HL-60 (cell line): ENCODE measurements at regions not wholly inside any gene's neighbourhood (a gene's known extent, or its start where the extent isn't known, plus 50 kb on each side); places are given as distances from the start of the nearest gene placed in this dataset.
"Not testable (repeated sequence)": the region's sequence is repeated elsewhere in the genome, so short reads cannot be mapped to it uniquely, and the experiment has no call there.

Experiments
- DNase-seq, 2 experiments: peaks; one replicate each; pipeline ENCODE4 v3.0.0-alpha.2; 2010 to 2020; ENCODE audit warnings: low read depth in 1 of 2, low spot score in 1 of 2
- H3K27ac ChIP-seq: fragments of 250-450 bp; sonication (Bioruptor Pico); replicated peaks from 2 replicates; pipeline ENCODE4 v1.5.1; 2020; ENCODE audit warnings: mild to moderate bottlenecking, moderate library complexity
- H3K27me3 ChIP-seq: fragments of 250-450 bp; sonication (Bioruptor Pico); 2 replicates; pipeline ENCODE4 v1.5.1; 2021; ENCODE audit warnings: mild to moderate bottlenecking, moderate library complexity; ENCODE audit not compliant: insufficient read depth, poor library complexity, severe bottlenecking
- H3K4me3 ChIP-seq: replicated peaks from 2 replicates; pipeline ENCODE4 v1.5.1; 2011; ENCODE audit warnings: mild to moderate bottlenecking, control low read depth, low read length; ENCODE audit not compliant: insufficient read depth
- GABPA ChIP-seq: IDR thresholded peaks from 2 replicates; pipeline ENCODE4 v1.6.1; 2012; ENCODE audit warnings: low read depth
- POLR2AphosphoS5 ChIP-seq: IDR thresholded peaks from 2 replicates; pipeline ENCODE4 v1.6.1; 2012; ENCODE audit warnings: low read depth
- SPI1 ChIP-seq: IDR thresholded peaks from 2 replicates; pipeline ENCODE4 v1.6.1; 2012; ENCODE audit warnings: low read depth, mild to moderate bottlenecking, borderline replicate concordance
- TF ChIP-seq, protein P1 (sequence below): IDR thresholded peaks from one replicate; pipeline ENCODE4 v1.5.1; 2011; ENCODE audit warnings: low read length, control low read depth, inconsistent platforms; ENCODE audit not compliant: insufficient read depth
- TF ChIP-seq, protein P2 (sequence below): IDR thresholded peaks from 2 replicates; pipeline ENCODE4 v1.6.1; 2012; ENCODE audit warnings: low read depth; ENCODE audit not compliant: insufficient replicate concordance

DNA sequence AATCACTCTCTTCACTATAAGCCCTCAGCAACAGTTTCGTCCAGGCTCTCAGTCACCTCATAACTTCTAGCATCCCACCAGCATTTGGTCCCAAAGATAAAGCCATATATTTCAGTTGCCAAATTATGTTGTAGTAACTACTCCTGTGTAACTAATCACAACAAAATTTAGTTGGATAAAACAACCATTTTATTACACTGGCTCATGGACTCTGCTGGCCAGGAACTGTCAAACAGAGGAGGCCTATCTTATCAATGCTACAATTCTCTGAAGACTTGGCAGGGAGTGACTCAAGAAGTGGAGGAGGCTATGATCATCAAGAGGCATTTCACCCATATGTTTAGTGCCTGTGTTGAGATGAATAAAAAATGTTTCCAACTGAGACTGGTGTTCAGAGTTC is 1082.3 kb upstream of the GJE1 start:
- H3K27me3 ChIP-seq = no peaks in the 10 kb centered on the region
- H3K27ac ChIP-seq = no peak overlapping the region
- TF ChIP-seq, protein P1, sequence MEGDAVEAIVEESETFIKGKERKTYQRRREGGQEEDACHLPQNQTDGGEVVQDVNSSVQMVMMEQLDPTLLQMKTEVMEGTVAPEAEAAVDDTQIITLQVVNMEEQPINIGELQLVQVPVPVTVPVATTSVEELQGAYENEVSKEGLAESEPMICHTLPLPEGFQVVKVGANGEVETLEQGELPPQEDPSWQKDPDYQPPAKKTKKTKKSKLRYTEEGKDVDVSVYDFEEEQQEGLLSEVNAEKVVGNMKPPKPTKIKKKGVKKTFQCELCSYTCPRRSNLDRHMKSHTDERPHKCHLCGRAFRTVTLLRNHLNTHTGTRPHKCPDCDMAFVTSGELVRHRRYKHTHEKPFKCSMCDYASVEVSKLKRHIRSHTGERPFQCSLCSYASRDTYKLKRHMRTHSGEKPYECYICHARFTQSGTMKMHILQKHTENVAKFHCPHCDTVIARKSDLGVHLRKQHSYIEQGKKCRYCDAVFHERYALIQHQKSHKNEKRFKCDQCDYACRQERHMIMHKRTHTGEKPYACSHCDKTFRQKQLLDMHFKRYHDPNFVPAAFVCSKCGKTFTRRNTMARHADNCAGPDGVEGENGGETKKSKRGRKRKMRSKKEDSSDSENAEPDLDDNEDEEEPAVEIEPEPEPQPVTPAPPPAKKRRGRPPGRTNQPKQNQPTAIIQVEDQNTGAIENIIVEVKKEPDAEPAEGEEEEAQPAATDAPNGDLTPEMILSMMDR = no peak
- TF ChIP-seq POLR2AphosphoS5 = no peak
- TF ChIP-seq GABPA = no peak
- TF ChIP-seq SPI1 = no peak
- TF ChIP-seq, protein P2, sequence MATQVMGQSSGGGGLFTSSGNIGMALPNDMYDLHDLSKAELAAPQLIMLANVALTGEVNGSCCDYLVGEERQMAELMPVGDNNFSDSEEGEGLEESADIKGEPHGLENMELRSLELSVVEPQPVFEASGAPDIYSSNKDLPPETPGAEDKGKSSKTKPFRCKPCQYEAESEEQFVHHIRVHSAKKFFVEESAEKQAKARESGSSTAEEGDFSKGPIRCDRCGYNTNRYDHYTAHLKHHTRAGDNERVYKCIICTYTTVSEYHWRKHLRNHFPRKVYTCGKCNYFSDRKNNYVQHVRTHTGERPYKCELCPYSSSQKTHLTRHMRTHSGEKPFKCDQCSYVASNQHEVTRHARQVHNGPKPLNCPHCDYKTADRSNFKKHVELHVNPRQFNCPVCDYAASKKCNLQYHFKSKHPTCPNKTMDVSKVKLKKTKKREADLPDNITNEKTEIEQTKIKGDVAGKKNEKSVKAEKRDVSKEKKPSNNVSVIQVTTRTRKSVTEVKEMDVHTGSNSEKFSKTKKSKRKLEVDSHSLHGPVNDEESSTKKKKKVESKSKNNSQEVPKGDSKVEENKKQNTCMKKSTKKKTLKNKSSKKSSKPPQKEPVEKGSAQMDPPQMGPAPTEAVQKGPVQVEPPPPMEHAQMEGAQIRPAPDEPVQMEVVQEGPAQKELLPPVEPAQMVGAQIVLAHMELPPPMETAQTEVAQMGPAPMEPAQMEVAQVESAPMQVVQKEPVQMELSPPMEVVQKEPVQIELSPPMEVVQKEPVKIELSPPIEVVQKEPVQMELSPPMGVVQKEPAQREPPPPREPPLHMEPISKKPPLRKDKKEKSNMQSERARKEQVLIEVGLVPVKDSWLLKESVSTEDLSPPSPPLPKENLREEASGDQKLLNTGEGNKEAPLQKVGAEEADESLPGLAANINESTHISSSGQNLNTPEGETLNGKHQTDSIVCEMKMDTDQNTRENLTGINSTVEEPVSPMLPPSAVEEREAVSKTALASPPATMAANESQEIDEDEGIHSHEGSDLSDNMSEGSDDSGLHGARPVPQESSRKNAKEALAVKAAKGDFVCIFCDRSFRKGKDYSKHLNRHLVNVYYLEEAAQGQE = no peak
- no peak for DNase-seq
- no peak overlapping the region for H3K4me3 ChIP-seq

DNA sequence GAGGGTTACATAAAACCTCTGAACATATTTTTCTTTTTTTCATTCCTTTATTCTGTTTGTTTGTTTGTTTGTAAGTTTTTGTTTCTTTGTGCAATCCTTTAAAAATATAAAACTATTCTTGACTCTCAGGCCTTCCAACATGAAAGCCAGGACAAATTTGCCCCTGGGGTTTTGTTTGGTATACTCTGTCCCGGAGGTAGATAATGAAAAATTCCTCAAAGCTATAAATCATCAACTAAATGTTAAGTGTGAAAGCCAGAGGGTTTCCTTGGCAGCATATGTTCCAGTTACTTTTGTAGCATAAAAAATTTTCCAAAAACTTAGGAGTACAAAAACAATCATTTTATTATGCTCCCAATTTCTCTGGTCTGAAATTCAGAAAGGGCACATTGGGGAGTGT is 1084.3 kb upstream of the GJE1 start:
- Histone ChIP-seq H3K27ac (no peak overlapping the region), H3K27me3 (no peaks in the 10 kb centered on the region), H3K4me3 (no peak overlapping the region)
- TF ChIP-seq, protein P1 = no peak
- TF ChIP-seq SPI1 = no peak
- TF ChIP-seq GABPA = no peak
- TF ChIP-seq, protein P2 = no peak
- no peak for TF ChIP-seq POLR2AphosphoS5
- no peak for DNase-seq

DNA sequence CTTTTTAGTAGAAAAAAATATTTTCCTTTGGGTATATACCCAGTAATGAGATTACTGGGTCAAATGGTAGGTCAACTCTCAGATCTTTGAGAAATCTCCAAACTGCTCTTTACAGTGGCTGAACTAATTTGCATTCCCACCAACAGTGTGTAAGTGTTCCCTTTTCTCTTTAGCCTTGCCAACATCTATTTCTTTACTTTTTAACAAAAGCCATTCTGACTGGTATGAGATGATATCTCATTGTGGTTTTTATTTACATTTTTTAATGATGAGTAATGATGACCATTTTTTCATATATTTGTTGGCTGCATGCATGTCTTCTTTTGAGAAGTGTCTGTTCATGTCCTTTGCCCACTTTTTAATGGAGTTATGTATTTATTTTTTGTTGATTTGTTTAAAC is 1086.2 kb upstream of the GJE1 start:
- not testable (repeated sequence) for H3K4me3 ChIP-seq, DNase-seq, H3K27me3 ChIP-seq, H3K27ac ChIP-seq

DNA sequence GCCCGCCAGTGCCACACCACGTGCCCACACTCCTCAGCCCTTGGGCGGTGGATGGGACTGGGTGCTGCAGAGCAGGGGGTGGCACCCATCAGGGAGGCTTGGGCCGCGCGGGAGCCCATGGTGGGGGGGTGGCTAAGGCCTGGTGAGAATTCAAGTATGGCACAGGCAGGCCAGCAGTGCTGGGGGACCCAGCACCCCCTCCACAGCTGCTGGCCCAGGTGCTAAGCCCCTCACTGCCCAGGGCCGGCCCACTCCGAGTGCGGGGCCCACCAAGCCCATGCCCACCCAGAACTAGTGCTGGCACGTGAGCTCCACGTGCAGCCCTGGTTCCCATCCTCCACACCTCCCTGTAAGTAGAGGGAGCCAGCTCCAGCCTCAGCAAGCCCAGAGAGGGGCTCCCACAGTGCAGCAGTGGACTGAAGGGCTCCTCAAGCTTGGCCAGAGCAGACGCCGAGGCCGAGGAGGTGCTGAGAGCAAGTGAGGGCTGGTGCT is 1091.1 kb upstream of the GJE1 start:
- no peak for DNase-seq
- H3K4me3 ChIP-seq = no peak overlapping the region
- H3K27me3 ChIP-seq = no peaks in the 10 kb centered on the region
- no peak overlapping the region for H3K27ac ChIP-seq
- no peak for TF ChIP-seq POLR2AphosphoS5
- TF ChIP-seq, protein P2 = no peak
- TF ChIP-seq, protein P1 = no peak
- TF ChIP-seq SPI1 = no peak
- no peak for TF ChIP-seq GABPA
